AG04450 (cell line): ENCODE measurements at regions not wholly inside any gene's neighbourhood (a gene's known extent, or its start where the extent isn't known, plus 50 kb on each side); places are given as distances from the start of the nearest gene placed in this dataset.

Experiments used
- CTCF ChIA-PET: fragments of 300-600, 350-600 bp; formaldehyde crosslinking; extraction: SDS; loops from one replicate; lab custom pipeline; 2022; ENCODE audit warnings: antibody characterized with exemption, inconsistent platforms; lab: Charles Lee
- POLR2A ChIA-PET: fragments of 350-600 bp; formaldehyde crosslinking; extraction: SDS; loops from one replicate; lab custom pipeline; 2021; ENCODE audit warnings: antibody characterized with exemption, inconsistent platforms; lab: Yijun Ruan, JAX
- DNase-seq: peaks from one replicate; pipeline ENCODE4 v3.0.0-alpha.2; 2011; ENCODE audit warnings: low read depth, low spot score
- H3K27ac ChIP-seq: one replicate; pipeline ENCODE4 v1.5.1; 2012; ENCODE audit warnings: low read depth, low read length, control low read depth
- H3K27me3 ChIP-seq: one replicate; pipeline ENCODE4 v1.6.0; 2012; ENCODE audit warnings: low read length; ENCODE audit not compliant: control insufficient read depth, insufficient read depth
- H3K4me3 ChIP-seq: 2 replicates; pipeline ENCODE4 v1.5.1; 2011; ENCODE audit warnings: mild to moderate bottlenecking, low read depth, low read length, control low read depth
- H3K9me3 ChIP-seq: 2 replicates; pipeline ENCODE4 v1.5.1; 2012; ENCODE audit warnings: low read length; ENCODE audit not compliant: control insufficient read depth, insufficient read depth
- TF ChIP-seq, protein P1 (sequence below): IDR thresholded peaks from 2 replicates; pipeline ENCODE4 v1.5.1; 2011; ENCODE audit warnings: low read depth, low read length, control low read depth, inconsistent platforms

- Histone ChIP-seq H3K9me3 (no peaks in the 10 kb centered on the region), H3K27ac (no peak overlapping the region), H3K27me3 (no peaks in the 10 kb centered on the region), H3K4me3 (no peak overlapping the region)
- ChIA-PET POLR2A (no interaction called here), CTCF (no interaction called here)
- TF ChIP-seq, protein P1, sequence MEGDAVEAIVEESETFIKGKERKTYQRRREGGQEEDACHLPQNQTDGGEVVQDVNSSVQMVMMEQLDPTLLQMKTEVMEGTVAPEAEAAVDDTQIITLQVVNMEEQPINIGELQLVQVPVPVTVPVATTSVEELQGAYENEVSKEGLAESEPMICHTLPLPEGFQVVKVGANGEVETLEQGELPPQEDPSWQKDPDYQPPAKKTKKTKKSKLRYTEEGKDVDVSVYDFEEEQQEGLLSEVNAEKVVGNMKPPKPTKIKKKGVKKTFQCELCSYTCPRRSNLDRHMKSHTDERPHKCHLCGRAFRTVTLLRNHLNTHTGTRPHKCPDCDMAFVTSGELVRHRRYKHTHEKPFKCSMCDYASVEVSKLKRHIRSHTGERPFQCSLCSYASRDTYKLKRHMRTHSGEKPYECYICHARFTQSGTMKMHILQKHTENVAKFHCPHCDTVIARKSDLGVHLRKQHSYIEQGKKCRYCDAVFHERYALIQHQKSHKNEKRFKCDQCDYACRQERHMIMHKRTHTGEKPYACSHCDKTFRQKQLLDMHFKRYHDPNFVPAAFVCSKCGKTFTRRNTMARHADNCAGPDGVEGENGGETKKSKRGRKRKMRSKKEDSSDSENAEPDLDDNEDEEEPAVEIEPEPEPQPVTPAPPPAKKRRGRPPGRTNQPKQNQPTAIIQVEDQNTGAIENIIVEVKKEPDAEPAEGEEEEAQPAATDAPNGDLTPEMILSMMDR = no peak
- no peak for DNase-seq
Measured at GRCh38 chr3:22885039-22885438, 318.1 kb upstream of the UBE2E2 start.

- Histone ChIP-seq H3K4me3 (no peak overlapping the region), H3K27ac (no peak overlapping the region), H3K9me3 (no peaks in the 10 kb centered on the region), H3K27me3 (no peaks in the 10 kb centered on the region)
- DNase-seq = no peak
- CTCF ChIA-PET = no interaction called here
- POLR2A ChIA-PET = no interaction called here
- TF ChIP-seq, protein P1 = no peak
Measured at GRCh38 chr3:22885574-22886341, 317.4 kb upstream of the UBE2E2 start.

DNA sequence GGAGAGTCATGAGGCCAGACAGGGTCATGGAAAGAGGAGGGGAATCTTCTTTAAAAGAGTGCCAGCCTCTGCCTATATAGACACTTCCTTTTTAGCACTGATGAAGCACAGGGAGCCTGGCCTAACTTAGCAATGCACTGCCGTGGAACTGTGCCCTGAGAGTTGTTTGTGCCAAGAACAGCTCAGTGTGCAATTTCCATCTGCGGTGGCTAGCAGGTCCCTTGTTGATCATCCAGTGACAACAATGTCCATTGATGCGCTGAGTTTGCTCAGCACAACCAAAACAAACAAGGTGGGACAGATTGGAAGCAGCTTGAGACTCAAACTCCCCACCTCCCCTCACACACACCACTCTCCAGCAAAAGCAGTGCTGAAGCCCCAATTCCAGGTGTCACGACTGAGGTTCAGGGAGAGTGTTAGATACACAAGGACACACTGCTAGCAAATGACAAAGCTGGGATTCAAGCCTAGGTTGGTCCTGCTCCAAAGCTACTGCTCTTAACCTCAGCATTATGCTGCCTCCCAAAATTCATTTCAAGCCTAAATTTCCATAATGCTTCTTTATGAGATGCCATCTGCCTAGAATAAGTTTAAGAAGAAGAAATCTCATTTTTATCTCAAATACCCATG, 316.6 kb upstream of the UBE2E2 start:
- POLR2A ChIA-PET = no interaction called here
- no peak for DNase-seq

DNA sequence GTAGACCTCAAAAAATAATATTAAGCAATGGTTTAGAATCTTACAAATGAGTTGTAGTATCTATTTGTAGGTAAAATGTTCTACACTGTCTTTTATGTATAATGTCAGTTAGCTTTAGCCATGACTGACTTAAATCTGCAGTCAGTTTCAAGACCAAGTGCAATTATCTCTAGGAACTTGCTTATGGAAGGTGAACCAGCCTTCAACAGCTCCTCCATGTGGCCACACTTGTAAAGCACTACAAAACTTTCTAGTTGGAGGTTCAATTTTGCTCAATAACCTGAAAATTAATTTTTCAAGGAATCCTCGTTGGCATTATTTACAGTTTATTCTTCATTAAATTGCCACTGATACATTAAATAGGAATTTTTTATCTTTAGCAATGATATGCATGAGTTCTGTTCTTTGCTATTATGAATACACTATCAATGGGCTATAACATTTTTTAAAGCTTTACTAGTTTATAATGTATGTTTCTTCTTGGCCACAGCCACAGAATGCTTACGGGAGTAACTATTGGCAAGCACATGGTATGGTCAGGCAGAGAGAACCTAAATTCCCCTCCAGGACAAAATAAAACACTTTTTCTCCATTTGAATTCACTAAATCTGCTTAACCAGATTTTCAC, 315.3 kb upstream of the UBE2E2 start:
- POLR2A ChIA-PET = no interaction called here
- H3K27me3 ChIP-seq = no peaks in the 10 kb centered on the region
- no peaks in the 10 kb centered on the region for H3K9me3 ChIP-seq
- no peak overlapping the region for H3K27ac ChIP-seq
- TF ChIP-seq, protein P1 = peak; percentile 59
- CTCF ChIA-PET = interaction anchor here (1.1 to 1.7 kb wide), 2 partner anchors 15 to 28 kb away, joined by 4 read pairs; no protein-coding TSS in a partner anchor
- H3K4me3 ChIP-seq = no peak overlapping the region
- no peak for DNase-seq

More for the DNA sequence above, 316.6 kb upstream of the UBE2E2 start:
- Histone ChIP-seq H3K27me3 (no peaks in the 10 kb centered on the region), H3K4me3 (no peak overlapping the region), H3K9me3 (no peaks in the 10 kb centered on the region), H3K27ac (no peak overlapping the region)
- CTCF ChIA-PET = interaction anchor here (1.1 to 1.7 kb wide), 2 partner anchors 16 to 27 kb away, joined by 4 read pairs; no protein-coding TSS in a partner anchor
- TF ChIP-seq, protein P1 = no peak

DNA sequence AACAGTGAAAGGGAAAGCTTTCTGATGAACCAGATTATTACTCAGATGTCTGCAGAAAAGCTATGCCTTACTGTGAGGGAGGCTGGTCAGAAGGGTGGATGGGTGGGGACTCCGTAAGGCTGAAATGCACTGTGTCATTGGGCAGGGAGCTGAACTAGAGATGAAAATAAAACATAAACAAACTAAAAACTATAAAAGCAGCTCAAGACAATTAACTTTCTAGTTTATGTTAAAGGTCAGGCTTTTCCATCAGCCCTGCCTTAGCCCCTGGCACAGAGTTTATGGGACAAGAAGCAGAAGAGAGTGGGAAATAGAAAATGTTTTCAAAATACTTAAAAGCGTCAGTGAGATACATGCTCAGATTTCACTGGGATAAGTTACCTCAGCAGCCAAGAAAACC, 310.0 kb upstream of the UBE2E2 start:
- POLR2A ChIA-PET = no interaction called here
- no peak for DNase-seq
- Histone ChIP-seq H3K9me3 (no peaks in the 10 kb centered on the region), H3K27me3 (no peaks in the 10 kb centered on the region), H3K4me3 (no peak overlapping the region), H3K27ac (no peak overlapping the region)
- TF ChIP-seq, protein P1 = no peak
- CTCF ChIA-PET = no interaction called here
